ENCODE measurements at regions not wholly inside any gene's neighbourhood (a gene's known extent, or its start where the extent isn't known, plus 50 kb on each side); places are given as distances from the start of the nearest gene placed in this dataset.

DNA sequence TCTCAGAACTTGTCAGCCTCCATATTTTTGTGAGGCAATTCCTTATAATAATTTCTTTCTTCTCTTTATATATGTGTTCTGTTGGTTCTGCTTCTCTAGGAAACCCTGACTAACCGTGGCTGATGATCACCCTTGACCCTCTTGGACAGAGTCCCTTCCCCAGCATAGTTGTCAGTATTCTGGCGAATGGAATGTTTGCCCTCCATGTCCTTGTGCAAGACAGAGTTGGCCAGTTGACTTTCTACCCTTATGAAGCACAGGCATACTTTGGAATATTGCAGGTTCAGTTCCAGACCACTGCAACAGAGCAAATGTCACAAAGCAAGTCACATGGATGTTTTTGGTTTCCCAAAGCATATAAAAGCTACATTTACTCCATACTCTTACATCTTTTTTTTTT is 297.7 kb upstream of the SHH start:
- DNase-seq (ENCODE audit: low spot score) (no peak), ATAC-seq (ENCODE audit: low read depth) (no peak)
- no peaks in the 10 kb centered on the region for H3K4me1 ChIP-seq (ENCODE audit: insufficient read depth, poor library complexity, severe bottlenecking)
- H3K9me3 ChIP-seq (ENCODE audit: severe bottlenecking), result no peaks in the 10 kb centered on the region
- no peaks in the 10 kb centered on the region for H3K36me3 ChIP-seq (ENCODE audit: low read depth)
- H3K4me3 ChIP-seq (ENCODE audit: severe bottlenecking), result no peak overlapping the region
- TF ChIP-seq, protein P1, sequence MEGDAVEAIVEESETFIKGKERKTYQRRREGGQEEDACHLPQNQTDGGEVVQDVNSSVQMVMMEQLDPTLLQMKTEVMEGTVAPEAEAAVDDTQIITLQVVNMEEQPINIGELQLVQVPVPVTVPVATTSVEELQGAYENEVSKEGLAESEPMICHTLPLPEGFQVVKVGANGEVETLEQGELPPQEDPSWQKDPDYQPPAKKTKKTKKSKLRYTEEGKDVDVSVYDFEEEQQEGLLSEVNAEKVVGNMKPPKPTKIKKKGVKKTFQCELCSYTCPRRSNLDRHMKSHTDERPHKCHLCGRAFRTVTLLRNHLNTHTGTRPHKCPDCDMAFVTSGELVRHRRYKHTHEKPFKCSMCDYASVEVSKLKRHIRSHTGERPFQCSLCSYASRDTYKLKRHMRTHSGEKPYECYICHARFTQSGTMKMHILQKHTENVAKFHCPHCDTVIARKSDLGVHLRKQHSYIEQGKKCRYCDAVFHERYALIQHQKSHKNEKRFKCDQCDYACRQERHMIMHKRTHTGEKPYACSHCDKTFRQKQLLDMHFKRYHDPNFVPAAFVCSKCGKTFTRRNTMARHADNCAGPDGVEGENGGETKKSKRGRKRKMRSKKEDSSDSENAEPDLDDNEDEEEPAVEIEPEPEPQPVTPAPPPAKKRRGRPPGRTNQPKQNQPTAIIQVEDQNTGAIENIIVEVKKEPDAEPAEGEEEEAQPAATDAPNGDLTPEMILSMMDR (IDR thresholded peaks at IDR 0.05; ENCODE audit: poor library complexity, severe bottlenecking), result no peak
- no peak overlapping the region for H3K27ac ChIP-seq (ENCODE audit: poor library complexity, severe bottlenecking)
- no peaks in the 10 kb centered on the region for H3K27me3 ChIP-seq (ENCODE audit: insufficient read depth, poor library complexity, severe bottlenecking)

GRCh38 chr7:156109076-156109475 is 296.8 kb upstream of the SHH start:
- DNase-seq (ENCODE audit: low spot score), result no peak
- no peak overlapping the region for H3K27ac ChIP-seq (ENCODE audit: poor library complexity, severe bottlenecking)
- no peak overlapping the region for H3K4me3 ChIP-seq (ENCODE audit: severe bottlenecking)
- TF ChIP-seq, protein P1 (IDR thresholded peaks at IDR 0.05; ENCODE audit: poor library complexity, severe bottlenecking), result no peak
- no peaks in the 10 kb centered on the region for H3K4me1 ChIP-seq (ENCODE audit: insufficient read depth, poor library complexity, severe bottlenecking)
- H3K27me3 ChIP-seq (ENCODE audit: insufficient read depth, poor library complexity, severe bottlenecking), result no peaks in the 10 kb centered on the region
- no peak for ATAC-seq (ENCODE audit: low read depth)
- H3K9me3 ChIP-seq (ENCODE audit: severe bottlenecking), result no peaks in the 10 kb centered on the region
- H3K36me3 ChIP-seq (ENCODE audit: low read depth), result no peaks in the 10 kb centered on the region

GRCh38 chr7:156107957-156108356 is 295.7 kb upstream of the SHH start:
- Histone ChIP-seq H3K27me3 (ENCODE audit: insufficient read depth, poor library complexity, severe bottlenecking) (no peaks in the 10 kb centered on the region), H3K9me3 (ENCODE audit: severe bottlenecking) (no peaks in the 10 kb centered on the region), H3K4me1 (ENCODE audit: insufficient read depth, poor library complexity, severe bottlenecking) (no peaks in the 10 kb centered on the region), H3K27ac (ENCODE audit: poor library complexity, severe bottlenecking) (no peak overlapping the region), H3K36me3 (ENCODE audit: low read depth) (no peaks in the 10 kb centered on the region), H3K4me3 (ENCODE audit: severe bottlenecking) (no peak overlapping the region)
- ATAC-seq (ENCODE audit: low read depth) (no peak), DNase-seq (ENCODE audit: low spot score) (no peak)
- TF ChIP-seq, protein P1 (IDR thresholded peaks at IDR 0.05; ENCODE audit: poor library complexity, severe bottlenecking), result no peak

DNA sequence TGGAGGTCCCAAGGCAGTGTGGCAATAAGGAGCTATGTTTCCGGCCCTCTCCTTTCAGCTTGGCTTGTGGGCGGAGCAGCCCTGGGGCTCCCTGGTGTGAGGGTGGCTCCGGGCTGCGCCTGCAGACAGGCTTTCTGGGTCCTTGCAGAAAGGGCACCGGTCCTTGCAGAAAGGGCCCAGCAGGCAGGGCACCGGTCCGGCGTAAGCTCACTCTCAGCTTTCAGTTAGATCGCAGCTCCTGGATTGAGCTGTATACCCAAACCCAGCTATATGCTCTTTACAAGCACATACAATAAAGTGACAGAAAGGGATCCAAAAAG is 293.8 kb upstream of the SHH start:
- H3K27me3 ChIP-seq (ENCODE audit: insufficient read depth, poor library complexity, severe bottlenecking), result no peaks in the 10 kb centered on the region
- TF ChIP-seq, protein P1 (IDR thresholded peaks at IDR 0.05; ENCODE audit: poor library complexity, severe bottlenecking), result no peak
- no peaks in the 10 kb centered on the region for H3K36me3 ChIP-seq (ENCODE audit: low read depth)
- no peak for DNase-seq (ENCODE audit: low spot score)
- no peaks in the 10 kb centered on the region for H3K4me1 ChIP-seq (ENCODE audit: insufficient read depth, poor library complexity, severe bottlenecking)
- no peak overlapping the region for H3K27ac ChIP-seq (ENCODE audit: poor library complexity, severe bottlenecking)
- no peak overlapping the region for H3K4me3 ChIP-seq (ENCODE audit: severe bottlenecking)
- peaks cover 2% of the 10 kb centered on the region for H3K9me3 ChIP-seq (ENCODE audit: severe bottlenecking)
- no peak for ATAC-seq (ENCODE audit: low read depth)

DNA sequence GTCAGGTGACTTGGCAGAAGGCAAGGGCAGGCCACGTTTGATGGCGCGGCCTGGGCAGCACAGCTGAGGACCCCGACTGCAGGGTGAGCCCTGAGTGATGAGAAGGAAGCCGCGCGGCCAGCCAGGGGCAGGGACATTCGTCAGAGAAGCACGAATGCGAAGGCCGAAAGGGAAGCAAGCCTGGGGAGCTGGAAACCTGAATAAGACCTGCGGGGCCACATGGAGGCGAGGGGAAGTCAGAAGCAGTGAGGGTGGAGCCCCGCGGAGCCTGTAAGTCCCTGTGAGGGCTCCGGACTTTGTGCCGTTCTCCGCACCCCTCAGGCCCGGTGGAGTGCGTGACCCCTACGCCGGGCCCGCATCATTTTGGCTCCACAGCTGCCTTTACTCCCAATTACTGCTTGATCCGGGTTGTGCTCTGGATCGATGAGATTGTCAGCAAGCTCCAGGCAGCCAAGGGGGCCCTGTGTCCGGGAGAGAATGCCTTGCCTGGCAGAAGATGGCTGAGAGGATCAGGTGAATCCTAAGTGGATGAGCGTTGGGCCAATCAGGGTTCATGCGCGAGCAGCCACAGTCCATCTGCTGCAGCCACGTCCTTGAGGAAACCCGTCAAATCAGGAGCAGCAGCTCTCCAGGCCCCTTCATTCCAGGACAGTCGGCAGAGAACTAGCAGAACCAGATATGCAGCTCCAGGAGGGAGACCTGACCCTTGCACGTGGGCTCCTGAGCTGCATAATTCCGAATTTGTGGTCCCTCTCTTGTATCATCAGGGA is 293.3 kb upstream of the SHH start:
- H3K27me3 ChIP-seq (ENCODE audit: insufficient read depth, poor library complexity, severe bottlenecking), result no peaks in the 10 kb centered on the region
- no peak overlapping the region for H3K4me3 ChIP-seq (ENCODE audit: severe bottlenecking)
- no peak for DNase-seq (ENCODE audit: low spot score)
- H3K27ac ChIP-seq (ENCODE audit: poor library complexity, severe bottlenecking), result no peak overlapping the region
- TF ChIP-seq, protein P1 (IDR thresholded peaks at IDR 0.05; ENCODE audit: poor library complexity, severe bottlenecking), result no peak
- ATAC-seq (ENCODE audit: low read depth), result no peak
- H3K4me1 ChIP-seq (ENCODE audit: insufficient read depth, poor library complexity, severe bottlenecking), result no peaks in the 10 kb centered on the region
- H3K36me3 ChIP-seq (ENCODE audit: low read depth), result no peaks in the 10 kb centered on the region
- H3K9me3 ChIP-seq (ENCODE audit: severe bottlenecking), result peaks cover 2% of the 10 kb centered on the region

Data from RWPE2 (cell line).